ENCODE measurements at regions not wholly inside any gene's neighbourhood (a gene's known extent, or its start where the extent isn't known, plus 50 kb on each side); places are given as distances from the start of the nearest gene placed in this dataset.

DNA sequence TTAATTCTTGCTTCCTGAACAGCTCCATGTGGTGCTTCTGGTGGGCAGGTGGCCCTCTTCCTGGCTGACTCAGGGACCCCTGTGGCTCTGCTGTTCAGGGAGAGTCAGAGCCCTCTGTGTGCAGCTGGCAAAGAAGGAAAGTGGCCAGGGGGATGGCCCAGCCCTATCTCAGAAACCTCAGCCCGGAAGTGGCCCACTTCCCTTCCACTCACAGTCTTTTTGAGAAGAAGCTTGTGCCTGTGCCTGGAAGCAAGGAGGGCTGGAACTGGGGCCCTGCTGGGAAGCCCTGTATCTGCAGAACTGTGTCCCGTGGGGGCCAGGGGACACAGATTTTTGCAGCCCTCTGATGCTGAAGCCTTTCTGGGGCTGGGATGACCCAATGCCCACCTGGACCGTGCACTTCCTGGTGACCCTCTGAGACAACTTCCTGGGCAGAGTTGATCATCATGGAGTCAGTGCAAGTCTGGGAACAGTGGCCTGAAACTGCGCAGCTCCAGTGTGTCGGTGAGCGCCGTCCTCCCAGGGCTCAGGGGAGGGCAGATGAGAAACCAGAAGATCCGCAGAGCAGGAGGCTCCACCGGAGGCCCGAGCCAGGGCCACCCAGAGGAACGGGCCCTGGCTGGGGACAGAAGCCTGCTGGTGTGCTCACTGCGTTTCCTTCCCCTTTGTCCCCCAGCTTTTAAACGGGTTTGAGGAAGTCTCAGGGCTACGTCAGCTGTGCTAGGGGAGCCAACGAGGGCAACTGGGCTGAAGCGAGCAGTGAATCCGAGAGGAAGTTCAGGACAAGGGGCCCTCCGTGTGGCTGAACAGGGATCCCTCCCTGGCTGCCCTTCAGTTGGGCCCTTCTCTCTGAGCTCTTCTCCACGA lies 217.4 kb upstream of the RTL1 start:
- intact Hi-C loops (cut with micrococcal nuclease), result no loop called here
- H3K4me3 ChIP-seq, result peak overlapping the region; percentile 44
- H3K27ac ChIP-seq (replicated peaks), result peak overlapping the region; percentile 76
- H3K36me3 ChIP-seq, result no peaks in the 10 kb centered on the region
- peaks cover 6% of the 10 kb centered on the region for H3K4me1 ChIP-seq
- peaks cover 30% of the 10 kb centered on the region for H3K27me3 ChIP-seq (ENCODE audit: low read depth)
- DNase-seq, result peak; percentile 42
- no peak for TF ChIP-seq CTCF (IDR thresholded peaks at IDR 0.05; ENCODE audit: borderline replicate concordance)
- no peaks in the 10 kb centered on the region for H3K9me3 ChIP-seq (replicated peaks)

- TF ChIP-seq CTCF (IDR thresholded peaks at IDR 0.05; ENCODE audit: borderline replicate concordance), result no peak
- H3K9me3 ChIP-seq (replicated peaks), result no peaks in the 10 kb centered on the region
- no peaks in the 10 kb centered on the region for H3K36me3 ChIP-seq
- DNase-seq, result no peak
- H3K27me3 ChIP-seq (ENCODE audit: low read depth), result peaks cover 31% of the 10 kb centered on the region
- H3K4me3 ChIP-seq, result peak overlapping the region; percentile 44
- H3K27ac ChIP-seq (replicated peaks), result peak overlapping the region; percentile 76
- intact Hi-C loops (cut with micrococcal nuclease), result no loop called here
- peaks cover 6% of the 10 kb centered on the region for H3K4me1 ChIP-seq
Measured at GRCh38 chr14:101121508-101122139, 218.1 kb upstream of the RTL1 start.

DNA sequence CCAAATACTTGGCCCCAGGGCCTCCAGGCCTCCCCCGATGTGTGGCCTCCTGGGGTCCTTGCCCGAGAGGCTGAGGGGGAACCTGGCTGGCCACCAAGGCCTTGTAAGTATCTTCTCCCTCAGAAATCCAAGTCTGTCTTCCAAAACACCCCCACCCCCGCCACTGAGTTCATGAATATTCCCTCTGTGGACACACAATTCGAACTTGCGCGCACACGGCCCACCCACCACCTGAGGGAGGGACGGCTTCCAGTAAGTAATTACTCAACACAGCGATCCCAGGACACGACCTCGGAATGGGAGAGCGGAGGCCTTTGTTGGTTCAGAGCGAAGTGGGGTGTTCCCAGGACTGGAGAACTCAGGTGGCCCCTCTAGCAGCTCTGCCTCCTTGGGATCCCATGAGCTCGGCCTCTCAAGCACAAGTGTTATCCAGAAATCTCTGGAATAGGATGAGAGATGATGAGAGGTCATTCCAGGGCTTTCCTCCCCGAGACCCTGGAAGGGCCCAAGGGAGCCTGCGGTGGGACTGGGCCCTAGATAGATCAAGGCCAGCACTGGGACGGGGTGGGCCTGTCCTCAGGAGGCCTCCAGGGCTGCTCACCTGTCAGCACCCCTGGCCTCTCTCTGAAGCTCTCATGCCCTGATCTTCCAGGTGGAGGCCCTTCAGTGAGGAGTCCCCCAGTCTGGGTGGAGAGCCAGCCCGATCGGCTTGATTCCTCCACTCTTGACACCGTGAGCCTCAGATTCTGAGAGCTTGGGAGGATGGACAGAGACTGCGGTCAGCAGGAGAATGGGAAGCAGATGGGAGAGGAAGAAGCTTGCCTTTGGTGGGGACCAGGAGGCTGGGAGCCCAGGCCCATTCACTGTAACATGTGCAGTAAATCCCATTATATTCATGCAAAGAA lies 219.0 kb upstream of the RTL1 start:
- no peak overlapping the region for H3K4me3 ChIP-seq
- intact Hi-C loops (cut with micrococcal nuclease), result no loop called here
- H3K27ac ChIP-seq (replicated peaks), result no peak overlapping the region
- no peak for DNase-seq
- TF ChIP-seq CTCF (IDR thresholded peaks at IDR 0.05; ENCODE audit: borderline replicate concordance), result no peak
- no peaks in the 10 kb centered on the region for H3K36me3 ChIP-seq
- H3K9me3 ChIP-seq (replicated peaks), result no peaks in the 10 kb centered on the region
- peaks cover 6% of the 10 kb centered on the region for H3K4me1 ChIP-seq
- H3K27me3 ChIP-seq (ENCODE audit: low read depth), result peaks cover 39% of the 10 kb centered on the region

- Histone ChIP-seq H3K27me3 (ENCODE audit: low read depth) (peaks cover 52% of the 10 kb centered on the region), H3K27ac (replicated peaks) (no peak overlapping the region), H3K9me3 (replicated peaks) (no peaks in the 10 kb centered on the region), H3K4me1 (peaks cover 6% of the 10 kb centered on the region), H3K36me3 (no peaks in the 10 kb centered on the region), H3K4me3 (no peak overlapping the region)
- no peak for DNase-seq
- no peak for TF ChIP-seq CTCF (IDR thresholded peaks at IDR 0.05; ENCODE audit: borderline replicate concordance)
- intact Hi-C loops (cut with micrococcal nuclease), result no loop called here
Measured at GRCh38 chr14:101123618-101124510, 220.3 kb upstream of the RTL1 start.
